AG09319 (cell line): ENCODE measurements at regions not wholly inside any gene's neighbourhood (a gene's known extent, or its start where the extent isn't known, plus 50 kb on each side); places are given as distances from the start of the nearest gene placed in this dataset.
"Not testable (repeated sequence)": the region's sequence is repeated elsewhere in the genome, so short reads cannot be mapped to it uniquely, and the experiment has no call there.

Experiments used
- DNase-seq: peaks from one replicate; pipeline ENCODE4 v3.0.0-alpha.2; 2010; ENCODE audit warnings: low read depth; ENCODE audit errors: extremely low read depth
- CTCF ChIP-seq: IDR thresholded peaks from 2 replicates; pipeline ENCODE4 v1.5.1; 2011; ENCODE audit warnings: low read depth, mild to moderate bottlenecking, inconsistent platforms, low read length, moderate library complexity

GRCh38 chr5:123282444-123282843 lies 140.8 kb downstream of the CEP120 start:
- DNase-seq: no peak
- no peak for TF ChIP-seq CTCF

DNA sequence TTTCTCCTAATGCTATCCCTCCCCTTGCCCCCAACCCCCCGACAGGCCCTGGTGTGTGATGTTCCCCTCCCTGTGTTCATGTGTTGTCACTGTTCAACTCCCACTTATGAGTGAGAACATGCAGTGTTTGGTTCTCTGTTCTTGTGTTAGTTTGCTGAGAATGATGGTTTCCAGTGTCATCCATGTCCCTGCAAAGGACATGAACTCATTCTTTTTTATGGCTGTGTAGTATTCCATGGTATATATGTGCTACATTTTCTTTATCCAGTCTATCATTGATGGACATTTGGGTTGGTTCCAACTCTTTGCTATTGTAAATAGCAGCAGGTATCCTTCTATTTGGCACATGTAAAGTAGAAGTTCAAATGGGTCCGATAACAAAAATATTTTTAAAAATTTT lies 142.3 kb downstream of the CEP120 start:
- not testable (repeated sequence) for DNase-seq

DNA sequence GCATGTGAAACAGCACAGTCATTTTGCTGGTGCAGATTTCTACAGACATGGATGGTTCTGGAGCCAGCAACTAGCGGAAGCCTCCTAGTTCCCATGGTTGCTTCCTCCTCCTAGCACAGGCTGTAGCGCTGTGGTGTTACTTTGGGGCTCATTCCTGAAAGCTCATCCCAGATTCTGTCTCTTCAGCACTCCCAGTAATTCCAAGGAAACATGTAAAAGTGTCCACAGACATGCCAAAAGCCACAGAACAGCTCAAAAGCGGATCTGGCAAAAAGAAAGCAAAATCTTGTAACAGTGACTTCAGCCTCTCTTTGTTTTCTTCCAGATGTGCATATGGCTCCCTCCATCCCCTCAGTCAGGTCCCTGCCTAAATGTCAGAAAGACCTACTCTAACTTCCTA lies 144.1 kb downstream of the CEP120 start:
- no peak for TF ChIP-seq CTCF
- no peak for DNase-seq

DNA sequence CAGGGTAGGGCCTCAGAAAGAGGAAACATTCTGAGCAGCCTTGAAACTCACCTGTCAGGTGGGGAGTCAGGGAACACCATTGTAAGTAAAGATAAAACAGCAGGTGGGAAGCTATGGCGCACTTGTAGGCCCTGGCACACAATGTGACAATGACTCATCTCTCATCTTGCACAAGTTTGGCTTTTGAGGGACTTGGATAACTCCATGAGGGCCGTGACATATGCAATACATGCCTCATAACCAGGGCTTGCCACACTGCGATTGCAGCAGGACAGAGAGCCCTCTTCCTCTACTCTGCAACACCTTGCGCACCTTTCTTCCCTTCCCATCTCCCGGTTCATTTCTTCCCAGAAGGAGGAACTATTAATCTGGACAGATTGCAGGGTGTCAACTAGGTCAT lies 144.9 kb downstream of the CEP120 start:
- no peak for TF ChIP-seq CTCF
- DNase-seq: no peak

GRCh38 chr5:123273984-123274383 lies 149.2 kb downstream of the CEP120 start:
- TF ChIP-seq CTCF: peak; percentile 39
- no peak for DNase-seq

GRCh38 chr5:123273095-123273494 lies 150.1 kb downstream of the CEP120 start:
- TF ChIP-seq CTCF: no peak
- DNase-seq: no peak

- TF ChIP-seq CTCF: no peak
Measured at GRCh38 chr5:123269851-123270250, 153.4 kb downstream of the CEP120 start.

GRCh38 chr5:123269436-123269835 lies 153.8 kb downstream of the CEP120 start:
- no peak for TF ChIP-seq CTCF

More at GRCh38 chr5:123269851-123270250, 153.4 kb downstream of the CEP120 start:
- DNase-seq: no peak

More at GRCh38 chr5:123269436-123269835, 153.8 kb downstream of the CEP120 start:
- DNase-seq: no peak
